WTC11 (cell line): ENCODE measurements at regions not wholly inside any gene's neighbourhood (a gene's known extent, or its start where the extent isn't known, plus 50 kb on each side); places are given as distances from the start of the nearest gene placed in this dataset.

Experiments
- CTCF ChIP-seq: fragments of 200-600 bp; IDR thresholded peaks from 2 replicates; pipeline ENCODE4 v1.8.0; 2022; ENCODE audit warnings: antibody characterized with exemption
- ESRRA ChIP-seq: sonication (generic); formaldehyde crosslinking; IDR thresholded peaks from 2 replicates; pipeline ENCODE4 v1.8.1; 2022; ENCODE audit warnings: mild to moderate bottlenecking, missing genetic modification reagents, borderline replicate concordance
- NR2C2 ChIP-seq: sonication (generic); formaldehyde crosslinking; IDR thresholded peaks from 2 replicates; pipeline ENCODE4 v1.8.0; 2022; ENCODE audit warnings: mild to moderate bottlenecking, missing genetic modification reagents
- RELA ChIP-seq: sonication (generic); formaldehyde crosslinking; IDR thresholded peaks from 2 replicates; pipeline ENCODE4 v1.8.1; 2022; ENCODE audit warnings: missing genetic modification reagents, mild to moderate bottlenecking, borderline replicate concordance
- TEAD4 ChIP-seq: sonication (generic); formaldehyde crosslinking; IDR thresholded peaks from 2 replicates; pipeline ENCODE4 v1.8.0; 2022; ENCODE audit warnings: mild to moderate bottlenecking, missing genetic modification reagents
- ZNF121 ChIP-seq: sonication (generic); formaldehyde crosslinking; IDR thresholded peaks from 2 replicates; pipeline ENCODE4 v1.8.0; 2023; ENCODE audit warnings: missing genetic modification reagents
- TF ChIP-seq, protein P1 (sequence below): sonication (generic); formaldehyde crosslinking; IDR thresholded peaks from 2 replicates; pipeline ENCODE4 v1.8.1; 2023; ENCODE audit warnings: mild to moderate bottlenecking, moderate library complexity, missing genetic modification reagents

GRCh38 chr11:93253111-93253510, 55.3 kb upstream of the SLC36A4 start:
- TF ChIP-seq, protein P1, sequence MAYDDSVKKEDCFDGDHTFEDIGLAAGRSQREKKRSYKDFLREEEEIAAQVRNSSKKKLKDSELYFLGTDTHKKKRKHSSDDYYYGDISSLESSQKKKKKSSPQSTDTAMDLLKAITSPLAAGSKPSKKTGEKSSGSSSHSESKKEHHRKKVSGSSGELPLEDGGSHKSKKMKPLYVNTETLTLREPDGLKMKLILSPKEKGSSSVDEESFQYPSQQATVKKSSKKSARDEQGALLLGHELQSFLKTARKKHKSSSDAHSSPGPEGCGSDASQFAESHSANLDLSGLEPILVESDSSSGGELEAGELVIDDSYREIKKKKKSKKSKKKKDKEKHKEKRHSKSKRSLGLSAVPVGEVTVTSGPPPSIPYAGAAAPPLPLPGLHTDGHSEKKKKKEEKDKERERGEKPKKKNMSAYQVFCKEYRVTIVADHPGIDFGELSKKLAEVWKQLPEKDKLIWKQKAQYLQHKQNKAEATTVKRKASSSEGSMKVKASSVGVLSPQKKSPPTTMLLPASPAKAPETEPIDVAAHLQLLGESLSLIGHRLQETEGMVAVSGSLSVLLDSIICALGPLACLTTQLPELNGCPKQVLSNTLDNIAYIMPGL = no peak
- TF ChIP-seq TEAD4 (no peak), CTCF (no peak), NR2C2 (CRISPR knock-in tag) (no peak), RELA (CRISPR knock-in tag) (no peak), ZNF121 (CRISPR knock-in tag) (no peak), ESRRA (CRISPR knock-in tag) (no peak)
